Natural killer cell treated with Interleukin-12 subunit alpha and Interleukin-12 subunit beta and Interleukin-15 and Interleukin-18, amount 100 ng/mL, for 72 hours (primary cell): ENCODE measurements at regions not wholly inside any gene's neighbourhood (a gene's known extent, or its start where the extent isn't known, plus 50 kb on each side); places are given as distances from the start of the nearest gene placed in this dataset.
"Not testable (repeated sequence)": the region's sequence is repeated elsewhere in the genome, so short reads cannot be mapped to it uniquely, and the experiment has no call there.

Experiments used
- ATAC-seq, 2 donors: fragments of 150-1000 bp; cut with Tn5 transposase in 1 of 2; sonication (Bioruptor Pico), chemical (Tn5 transposase) in 1 of 2; 2 replicates each; pipeline ENCODE4 v1.10.0; 2021
- DNase-seq: peaks from one replicate; pipeline ENCODE4 v3.0.0; 2022; ENCODE audit warnings: low spot score
- H3K27ac Mint-ChIP-seq, 2 donors: 1 replicate in 1 of 2; 2 replicates in 1 of 2; pipeline ENCODE4 v1.8.0; 2022; ENCODE audit warnings: mixed read lengths in 2 of 2, mild to moderate bottlenecking in 1 of 2, moderate library complexity in 1 of 2
- H3K27me3 Mint-ChIP-seq, 2 donors: 1 replicate in 1 of 2; 2 replicates in 1 of 2; pipeline ENCODE4 v1.8.0; 2022; ENCODE audit warnings: mixed read lengths in 2 of 2
- H3K36me3 Mint-ChIP-seq: one replicate; pipeline ENCODE4 v1.8.0; 2022; ENCODE audit warnings: mixed read lengths
- H3K4me1 Mint-ChIP-seq, 2 donors: 1 replicate in 1 of 2; 2 replicates in 1 of 2; pipeline ENCODE4 v1.8.0; 2022; ENCODE audit warnings: low read depth in 2 of 2, mixed read lengths in 2 of 2, mild to moderate bottlenecking in 1 of 2
- H3K4me3 Mint-ChIP-seq: one replicate; pipeline ENCODE4 v1.8.0; 2022; ENCODE audit warnings: mixed read lengths
- H3K9me3 Mint-ChIP-seq: 2 replicates; pipeline ENCODE4 v1.8.0; 2022; ENCODE audit warnings: mixed read lengths

- Mint-ChIP-seq H3K36me3 (no peaks in the 10 kb centered on the region), H3K27ac (no peak overlapping the region), H3K4me3 (no peak overlapping the region), H3K9me3 (peaks cover 18% of the 10 kb centered on the region), H3K27me3 (no peaks in the 10 kb centered on the region), H3K4me1 (no peaks in the 10 kb centered on the region)
- DNase-seq (no peak), ATAC-seq (no peak)
Measured at GRCh38 chr16:63415014-63415413, 1378.8 kb upstream of the CDH8 start.

- Mint-ChIP-seq H3K9me3 (peaks cover 11% of the 10 kb centered on the region), H3K4me1 (no peaks in the 10 kb centered on the region), H3K27ac (no peak overlapping the region), H3K4me3 (no peak overlapping the region), H3K36me3 (no peaks in the 10 kb centered on the region), H3K27me3 (no peaks in the 10 kb centered on the region)
- ATAC-seq (no peak), DNase-seq (no peak)
Measured at GRCh38 chr16:63410594-63410993, 1374.4 kb upstream of the CDH8 start.

- Mint-ChIP-seq H3K27me3 (no peaks in the 10 kb centered on the region), H3K9me3 (peaks cover 18% of the 10 kb centered on the region), H3K27ac (no peak overlapping the region), H3K4me1 (no peaks in the 10 kb centered on the region), H3K36me3 (no peaks in the 10 kb centered on the region), H3K4me3 (no peak overlapping the region)
- ATAC-seq: no peak
- no peak for DNase-seq
Measured at GRCh38 chr16:63403792-63404191, 1367.6 kb upstream of the CDH8 start.

- not testable (repeated sequence) for H3K27ac Mint-ChIP-seq, H3K27me3 Mint-ChIP-seq, H3K4me1 Mint-ChIP-seq
Measured at GRCh38 chr16:63388277-63388676, 1352.0 kb upstream of the CDH8 start.

GRCh38 chr16:63385714-63386432 lies 1349.6 kb upstream of the CDH8 start:
- Mint-ChIP-seq H3K4me3 (no peak overlapping the region), H3K4me1 (no peaks in the 10 kb centered on the region), H3K27me3 (no peaks in the 10 kb centered on the region), H3K36me3 (no peaks in the 10 kb centered on the region), H3K27ac (no peak overlapping the region), H3K9me3 (no peaks in the 10 kb centered on the region)
- ATAC-seq: no peak
- no peak for DNase-seq

More at GRCh38 chr16:63388277-63388676, 1352.0 kb upstream of the CDH8 start:
- H3K9me3 Mint-ChIP-seq, DNase-seq, H3K36me3 Mint-ChIP-seq, ATAC-seq, H3K4me3 Mint-ChIP-seq: not testable (repeated sequence)

- H3K4me1 Mint-ChIP-seq: no peaks in the 10 kb centered on the region
- no peaks in the 10 kb centered on the region for H3K27me3 Mint-ChIP-seq
- no peak overlapping the region for H3K4me3 Mint-ChIP-seq
- H3K9me3 Mint-ChIP-seq: peaks cover 12% of the 10 kb centered on the region
- ATAC-seq: no peak
- DNase-seq: no peak
- no peak overlapping the region for H3K27ac Mint-ChIP-seq
- no peaks in the 10 kb centered on the region for H3K36me3 Mint-ChIP-seq
Measured at GRCh38 chr16:63373744-63374143, 1337.5 kb upstream of the CDH8 start.

GRCh38 chr16:63372815-63373214 lies 1336.6 kb upstream of the CDH8 start:
- peaks cover 12% of the 10 kb centered on the region for H3K9me3 Mint-ChIP-seq
- no peaks in the 10 kb centered on the region for H3K27me3 Mint-ChIP-seq
- no peak for DNase-seq
- no peaks in the 10 kb centered on the region for H3K36me3 Mint-ChIP-seq
- no peak overlapping the region for H3K4me3 Mint-ChIP-seq
- no peak for ATAC-seq
- H3K27ac Mint-ChIP-seq: no peak overlapping the region
- no peaks in the 10 kb centered on the region for H3K4me1 Mint-ChIP-seq

- ATAC-seq (no peak), DNase-seq (no peak)
- no peaks in the 10 kb centered on the region for H3K27me3 Mint-ChIP-seq
- no peak overlapping the region for H3K4me3 Mint-ChIP-seq
- H3K36me3 Mint-ChIP-seq: no peaks in the 10 kb centered on the region
- H3K4me1 Mint-ChIP-seq: no peaks in the 10 kb centered on the region
- no peak overlapping the region for H3K27ac Mint-ChIP-seq
- H3K9me3 Mint-ChIP-seq: peaks cover 12% of the 10 kb centered on the region
Measured at GRCh38 chr16:63372283-63372682, 1336.0 kb upstream of the CDH8 start.

- DNase-seq (no peak), ATAC-seq (no peak)
- no peaks in the 10 kb centered on the region for H3K27me3 Mint-ChIP-seq
- H3K27ac Mint-ChIP-seq: no peak overlapping the region
- no peak overlapping the region for H3K4me3 Mint-ChIP-seq
- no peaks in the 10 kb centered on the region for H3K4me1 Mint-ChIP-seq
- H3K36me3 Mint-ChIP-seq: no peaks in the 10 kb centered on the region
- H3K9me3 Mint-ChIP-seq: peaks cover 7% of the 10 kb centered on the region
Measured at GRCh38 chr16:63365649-63366304, 1329.5 kb upstream of the CDH8 start.

- H3K9me3 Mint-ChIP-seq: peaks cover 3% of the 10 kb centered on the region
- no peak for DNase-seq
- ATAC-seq: no peak
- no peak overlapping the region for H3K4me3 Mint-ChIP-seq
- no peak overlapping the region for H3K27ac Mint-ChIP-seq
- no peaks in the 10 kb centered on the region for H3K27me3 Mint-ChIP-seq
- no peaks in the 10 kb centered on the region for H3K4me1 Mint-ChIP-seq
- no peaks in the 10 kb centered on the region for H3K36me3 Mint-ChIP-seq
Measured at GRCh38 chr16:63363738-63364137, 1327.5 kb upstream of the CDH8 start.

- H3K27ac Mint-ChIP-seq: no peak overlapping the region
- H3K4me3 Mint-ChIP-seq: no peak overlapping the region
- H3K36me3 Mint-ChIP-seq: no peaks in the 10 kb centered on the region
- DNase-seq (no peak), ATAC-seq (no peak)
- peaks cover 6% of the 10 kb centered on the region for H3K9me3 Mint-ChIP-seq
- no peaks in the 10 kb centered on the region for H3K4me1 Mint-ChIP-seq
- no peaks in the 10 kb centered on the region for H3K27me3 Mint-ChIP-seq
Measured at GRCh38 chr16:63361032-63361624, 1324.9 kb upstream of the CDH8 start.

GRCh38 chr16:63349961-63350360 lies 1313.7 kb upstream of the CDH8 start:
- H3K27me3 Mint-ChIP-seq: no peaks in the 10 kb centered on the region
- peaks cover 4% of the 10 kb centered on the region for H3K36me3 Mint-ChIP-seq
- H3K4me3 Mint-ChIP-seq: no peak overlapping the region
- DNase-seq (no peak), ATAC-seq (no peak)
- peaks cover 14% of the 10 kb centered on the region for H3K9me3 Mint-ChIP-seq
- H3K27ac Mint-ChIP-seq: no peak overlapping the region
- no peaks in the 10 kb centered on the region for H3K4me1 Mint-ChIP-seq

GRCh38 chr16:63346000-63346399 lies 1309.8 kb upstream of the CDH8 start:
- peaks cover 23% of the 10 kb centered on the region for H3K9me3 Mint-ChIP-seq

GRCh38 chr16:63337264-63337663 lies 1301.0 kb upstream of the CDH8 start:
- Mint-ChIP-seq H3K4me3 (no peak overlapping the region), H3K36me3 (peaks cover 5% of the 10 kb centered on the region), H3K27ac (no peak overlapping the region), H3K27me3 (no peaks in the 10 kb centered on the region), H3K4me1 (no peaks in the 10 kb centered on the region), H3K9me3 (peaks cover 24% of the 10 kb centered on the region)
- DNase-seq (no peak), ATAC-seq (no peak)

More at GRCh38 chr16:63346000-63346399, 1309.8 kb upstream of the CDH8 start:
- Mint-ChIP-seq H3K27ac (no peak overlapping the region), H3K4me3 (no peak overlapping the region), H3K36me3 (peaks cover 4% of the 10 kb centered on the region), H3K27me3 (no peaks in the 10 kb centered on the region), H3K4me1 (no peaks in the 10 kb centered on the region)
- DNase-seq: no peak
- ATAC-seq: no peak
